DMS114 treated with DMSO at 0.1 percent for 48 hours (cell line): ENCODE measurements at regions not wholly inside any gene's neighbourhood (a gene's known extent, or its start where the extent isn't known, plus 50 kb on each side); places are given as distances from the start of the nearest gene placed in this dataset.
"Not testable (repeated sequence)": the region's sequence is repeated elsewhere in the genome, so short reads cannot be mapped to it uniquely, and the experiment has no call there.

ENCODE experiments used
- DNase-seq: peaks from one replicate; lab custom pipeline; 2025; ENCODE audit not compliant: unreplicated experiment; lab: John Stamatoyannopoulos, UW

DNA sequence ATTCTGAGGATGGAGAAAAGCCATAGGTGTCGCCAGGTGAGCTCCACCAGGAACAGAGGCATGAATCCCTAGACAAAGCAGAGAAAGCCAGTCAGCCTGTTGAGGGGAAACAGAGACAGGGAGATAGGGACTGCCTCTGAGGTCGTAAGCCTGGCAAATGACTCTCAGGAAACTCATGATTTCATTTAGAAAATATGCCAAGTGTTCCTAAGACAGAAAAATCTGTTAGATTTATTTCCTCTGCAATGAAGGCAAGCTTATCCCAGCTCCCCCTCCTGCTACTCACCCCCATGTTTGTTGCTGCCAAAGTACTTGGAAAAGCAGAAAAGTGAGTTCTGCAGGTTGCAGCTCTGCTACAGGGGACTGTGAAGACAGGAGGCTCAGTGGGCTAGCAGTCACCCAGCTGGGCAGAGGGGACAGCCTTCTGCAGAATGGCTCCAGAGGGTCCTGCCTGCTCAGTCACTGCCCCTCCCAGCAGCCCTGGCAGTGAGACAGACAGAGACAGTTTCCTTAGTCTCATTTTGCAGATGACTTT is 184.3 kb downstream of the ADRA2A start:
- no peak for DNase-seq

GRCh38 chr10:111265341-111265740 is 188.5 kb downstream of the ADRA2A start:
- DNase-seq, result no peak

GRCh38 chr10:111266165-111266564 is 189.3 kb downstream of the ADRA2A start:
- DNase-seq, result no peak

DNA sequence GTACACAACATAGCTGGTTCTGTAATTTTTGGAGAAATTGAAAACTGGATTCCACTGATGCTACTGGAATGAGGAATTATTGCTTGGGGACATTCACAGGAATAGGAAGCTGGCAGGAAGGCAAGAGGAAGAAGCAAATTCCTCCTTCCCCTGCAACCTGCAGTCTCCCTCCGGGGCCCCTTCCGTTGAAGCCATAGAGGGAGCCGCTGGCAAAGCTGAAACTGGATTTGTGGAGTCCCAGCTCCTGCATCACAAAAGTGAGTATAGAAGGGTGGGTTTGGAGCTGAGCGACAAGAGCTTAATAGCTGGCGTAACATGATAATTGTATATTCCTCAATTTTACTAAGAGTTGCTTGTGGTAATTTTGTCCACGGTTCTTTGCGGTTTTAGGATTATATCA is 190.8 kb downstream of the ADRA2A start:
- DNase-seq, result no peak

GRCh38 chr10:111273235-111273634 is 196.4 kb downstream of the ADRA2A start:
- DNase-seq, result no peak

GRCh38 chr10:111273635-111274034 is 196.8 kb downstream of the ADRA2A start:
- no peak for DNase-seq

- DNase-seq, result no peak
Measured at GRCh38 chr10:111275091-111275490, 198.3 kb downstream of the ADRA2A start.

GRCh38 chr10:111277661-111278060 is 200.8 kb downstream of the ADRA2A start:
- no peak for DNase-seq

DNA sequence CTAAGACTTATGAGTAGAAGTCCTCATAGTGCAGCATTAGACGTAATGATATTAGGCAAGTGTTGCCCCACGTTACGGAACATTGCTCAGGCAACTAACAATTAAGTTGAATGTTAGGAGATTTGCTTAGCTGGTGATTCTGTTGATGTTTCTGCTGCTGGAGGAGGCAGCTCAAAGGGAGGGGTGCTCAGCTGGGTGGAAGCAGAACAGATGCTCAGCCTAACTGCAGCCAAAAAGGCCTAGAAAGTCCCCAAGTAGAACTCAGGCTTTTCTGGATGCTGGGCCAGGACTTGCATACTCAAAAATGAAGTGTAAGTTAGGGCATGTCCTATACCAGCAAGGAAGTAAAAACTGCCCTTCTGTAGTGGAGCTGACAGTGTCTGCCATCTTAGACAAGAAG is 201.4 kb downstream of the ADRA2A start:
- no peak for DNase-seq

- DNase-seq, result peak; percentile 19
Measured at GRCh38 chr10:111281516-111281915, 204.7 kb downstream of the ADRA2A start.

GRCh38 chr10:111289461-111289860 is 212.6 kb downstream of the ADRA2A start:
- DNase-seq, result no peak

- DNase-seq, result no peak
Measured at GRCh38 chr10:111290649-111291048, 213.8 kb downstream of the ADRA2A start.

DNA sequence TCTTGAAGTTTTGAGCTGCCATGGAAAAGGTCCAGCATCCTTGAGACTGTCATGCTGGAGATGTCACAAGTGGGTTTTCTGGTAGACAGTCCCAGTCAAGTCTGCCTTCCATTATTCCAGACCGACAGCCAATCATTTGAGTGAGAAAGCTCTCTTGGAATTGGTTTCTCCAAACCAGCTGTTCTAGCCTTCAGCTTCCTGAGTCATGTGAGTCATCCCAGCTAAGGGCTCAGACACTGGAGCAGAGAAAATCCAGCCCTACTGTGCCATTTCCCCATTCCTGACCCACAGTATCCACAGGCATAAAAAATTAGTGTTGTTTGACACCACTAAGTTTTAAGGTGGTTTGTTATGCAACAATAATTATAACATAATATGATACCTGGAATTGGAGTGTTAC is 219.0 kb downstream of the ADRA2A start:
- DNase-seq, result no peak

DNA sequence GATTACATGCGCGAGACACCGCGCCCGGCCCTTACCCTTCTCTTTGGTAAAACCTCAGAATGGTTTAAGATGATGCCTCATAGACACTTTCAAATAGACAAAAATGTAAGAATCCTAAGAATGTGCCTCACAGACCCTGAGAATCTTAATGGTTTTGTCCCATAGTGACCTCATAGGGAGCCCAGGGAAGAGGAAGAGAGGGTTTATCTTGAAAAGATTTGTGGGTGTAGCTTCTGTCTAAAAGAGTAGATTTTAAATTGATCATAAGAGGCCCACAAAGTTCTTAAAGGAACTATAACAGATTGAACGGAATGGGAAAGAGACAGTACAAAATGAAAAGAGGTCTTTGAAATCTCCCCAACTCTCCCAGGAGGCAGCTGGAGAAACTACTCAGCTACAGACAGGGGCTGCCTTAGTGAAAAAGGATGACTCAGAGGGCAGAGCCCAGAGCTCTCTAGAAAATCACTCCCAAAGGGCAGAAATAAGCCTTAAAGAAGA is 220.6 kb downstream of the ADRA2A start:
- no peak for DNase-seq

GRCh38 chr10:111298031-111298430 is 221.2 kb downstream of the ADRA2A start:
- no peak for DNase-seq

GRCh38 chr10:111299037-111299436 is 222.2 kb downstream of the ADRA2A start:
- DNase-seq, result no peak

DNA sequence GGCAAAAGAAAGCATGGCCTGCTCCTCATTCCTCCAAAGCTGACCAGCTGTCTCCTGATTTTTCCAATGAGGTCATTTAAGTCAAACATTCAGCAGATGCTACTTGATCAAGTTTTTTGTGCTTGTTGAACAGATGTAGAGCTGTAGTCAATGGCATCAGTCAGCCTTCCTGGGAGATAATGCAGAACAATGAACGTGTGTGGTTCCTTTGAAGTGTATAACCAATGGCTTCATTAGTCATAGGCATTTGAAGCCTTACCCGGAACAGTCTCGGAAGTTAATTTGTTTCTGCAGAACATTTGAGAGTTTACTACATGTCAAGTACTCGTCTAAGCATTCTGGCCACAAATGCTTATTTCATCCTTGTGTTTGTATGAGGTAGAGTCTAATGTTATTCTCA is 227.1 kb downstream of the ADRA2A start:
- DNase-seq, result no peak

GRCh38 chr10:111316722-111317212 is 239.9 kb downstream of the ADRA2A start:
- no peak for DNase-seq

DNA sequence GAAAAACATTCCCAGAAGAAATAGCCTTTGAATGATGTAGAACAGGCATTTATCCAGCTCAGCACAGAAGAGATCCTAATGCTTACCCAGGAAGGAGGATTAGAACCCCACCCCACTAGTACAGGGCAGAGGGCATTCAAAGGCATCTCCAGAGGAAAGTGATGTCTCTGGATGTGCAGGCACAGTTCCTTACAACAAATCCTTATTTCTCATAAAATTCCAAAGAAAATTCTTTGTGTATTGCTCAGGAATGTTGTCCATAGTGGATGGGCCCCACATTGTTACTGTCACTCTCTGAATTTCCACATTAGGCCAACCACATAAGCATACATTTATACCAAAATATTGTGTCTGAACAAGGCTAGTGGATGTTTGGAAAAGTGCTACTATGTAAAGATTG is 243.0 kb downstream of the ADRA2A start:
- no peak for DNase-seq

- peak; percentile 40 for DNase-seq
Measured at GRCh38 chr10:111323389-111323966, 246.6 kb downstream of the ADRA2A start.

GRCh38 chr10:111332174-111332573 is 255.3 kb downstream of the ADRA2A start:
- not testable (repeated sequence) for DNase-seq

- no peak for DNase-seq
Measured at GRCh38 chr10:111335826-111336225, 259.0 kb downstream of the ADRA2A start.

DNA sequence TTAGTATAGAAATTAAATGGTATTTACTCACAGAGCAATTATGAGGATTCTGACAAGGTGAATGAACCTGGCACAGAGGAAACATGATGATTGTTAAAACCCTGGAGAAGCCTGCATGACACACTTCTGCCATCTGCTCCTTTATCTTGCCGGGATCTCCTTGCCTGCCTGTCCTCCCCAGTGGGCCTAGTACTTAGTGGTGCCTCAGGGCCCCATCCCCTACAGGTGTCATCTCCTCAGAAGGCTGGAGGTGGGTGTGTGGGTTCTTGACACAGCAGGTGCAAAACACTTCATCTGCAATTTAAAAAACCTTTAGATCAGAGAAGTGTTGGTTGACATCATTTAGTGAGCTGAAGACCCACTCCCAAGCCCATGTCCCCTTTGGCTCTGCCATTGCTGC is 261.2 kb downstream of the ADRA2A start:
- DNase-seq, result no peak
